ENCODE measurements at regions not wholly inside any gene's neighbourhood (a gene's known extent, or its start where the extent isn't known, plus 50 kb on each side); places are given as distances from the start of the nearest gene placed in this dataset.

GRCh38 chr6:134512981-134513391 is 195.1 kb upstream of the SGK1 start:
- TF ChIP-seq CTCF (IDR thresholded peaks at IDR 0.05) (no peak), POLR2A (IDR thresholded peaks at IDR 0.05) (no peak)

All from adrenal gland (tissue), 5 donors.